ENCODE measurements at regions not wholly inside any gene's neighbourhood (a gene's known extent, or its start where the extent isn't known, plus 50 kb on each side); places are given as distances from the start of the nearest gene placed in this dataset.

- DNase-seq (ENCODE audit: low read depth in 6 of 9, low spot score in 9 of 9) = no peak
- WGBS = 73% methylated on average over 3 of the region's 3 CpGs
- H3K4me1 ChIP-seq (ENCODE audit: control insufficient read depth in 2 of 2, insufficient read depth in 2 of 2, low read length in 2 of 2) = no peaks in the 10 kb centered on the region
Measured at GRCh38 chr4:171288816-171289432, 524.3 kb upstream of the GALNTL6 start.

GRCh38 chr4:171281359-171281758 lies 531.8 kb upstream of the GALNTL6 start:
- H3K9me3 ChIP-seq (ENCODE audit: control insufficient read depth in 2 of 2, insufficient read depth in 1 of 2, low read length in 1 of 2) = no peaks in the 10 kb centered on the region
- 92% methylated on average over 4 of the region's 4 CpGs for WGBS
- no peak for DNase-seq (ENCODE audit: low read depth in 6 of 9, low spot score in 9 of 9)

More at GRCh38 chr4:171288816-171289432, 524.3 kb upstream of the GALNTL6 start:
- H3K9me3 ChIP-seq (ENCODE audit: control insufficient read depth in 2 of 2, insufficient read depth in 1 of 2, low read length in 1 of 2) = no peaks in the 10 kb centered on the region
- no peaks in the 10 kb centered on the region for H3K36me3 ChIP-seq (ENCODE audit: control insufficient read depth in 2 of 2, insufficient read depth in 2 of 2, low read length in 1 of 2)
- H3K4me3 ChIP-seq (ENCODE audit: low read length in 2 of 2) = no peak overlapping the region
- no peaks in the 10 kb centered on the region for H3K27me3 ChIP-seq (ENCODE audit: control insufficient read depth in 2 of 2, insufficient read depth in 1 of 2, low read length in 1 of 2)
- H3K27ac ChIP-seq (ENCODE audit: low read depth in 1 of 2, low read length in 1 of 2) = no peak overlapping the region

GRCh38 chr4:171279131-171279530 lies 534.1 kb upstream of the GALNTL6 start:
- DNase-seq (ENCODE audit: low read depth in 6 of 9, low spot score in 9 of 9) = no peak
- Histone ChIP-seq H3K36me3 (ENCODE audit: control insufficient read depth in 2 of 2, insufficient read depth in 2 of 2, low read length in 1 of 2) (no peaks in the 10 kb centered on the region), H3K4me1 (ENCODE audit: control insufficient read depth in 2 of 2, insufficient read depth in 2 of 2, low read length in 2 of 2) (no peaks in the 10 kb centered on the region), H3K9me3 (ENCODE audit: control insufficient read depth in 2 of 2, insufficient read depth in 1 of 2, low read length in 1 of 2) (no peaks in the 10 kb centered on the region), H3K27ac (ENCODE audit: low read depth in 1 of 2, low read length in 1 of 2) (no peak overlapping the region), H3K4me3 (ENCODE audit: low read length in 2 of 2) (no peak overlapping the region), H3K27me3 (ENCODE audit: control insufficient read depth in 2 of 2, insufficient read depth in 1 of 2, low read length in 1 of 2) (no peaks in the 10 kb centered on the region)
- WGBS = 96% methylated on average over 2 of the region's 2 CpGs

More at GRCh38 chr4:171281359-171281758, 531.8 kb upstream of the GALNTL6 start:
- Histone ChIP-seq H3K27me3 (ENCODE audit: control insufficient read depth in 2 of 2, insufficient read depth in 1 of 2, low read length in 1 of 2) (no peaks in the 10 kb centered on the region), H3K27ac (ENCODE audit: low read depth in 1 of 2, low read length in 1 of 2) (no peak overlapping the region), H3K4me3 (ENCODE audit: low read length in 2 of 2) (no peak overlapping the region), H3K36me3 (ENCODE audit: control insufficient read depth in 2 of 2, insufficient read depth in 2 of 2, low read length in 1 of 2) (no peaks in the 10 kb centered on the region), H3K4me1 (ENCODE audit: control insufficient read depth in 2 of 2, insufficient read depth in 2 of 2, low read length in 2 of 2) (no peaks in the 10 kb centered on the region)

GRCh38 chr4:171266671-171267070 lies 546.5 kb upstream of the GALNTL6 start:
- Histone ChIP-seq H3K9me3 (ENCODE audit: control insufficient read depth in 2 of 2, insufficient read depth in 1 of 2, low read length in 1 of 2) (no peaks in the 10 kb centered on the region), H3K27ac (ENCODE audit: low read depth in 1 of 2, low read length in 1 of 2) (no peak overlapping the region), H3K27me3 (ENCODE audit: control insufficient read depth in 2 of 2, insufficient read depth in 1 of 2, low read length in 1 of 2) (no peaks in the 10 kb centered on the region), H3K4me3 (ENCODE audit: low read length in 2 of 2) (no peak overlapping the region), H3K4me1 (ENCODE audit: control insufficient read depth in 2 of 2, insufficient read depth in 2 of 2, low read length in 2 of 2) (no peaks in the 10 kb centered on the region), H3K36me3 (ENCODE audit: control insufficient read depth in 2 of 2, insufficient read depth in 2 of 2, low read length in 1 of 2) (no peaks in the 10 kb centered on the region)
- no peak for DNase-seq (ENCODE audit: low read depth in 6 of 9, low spot score in 9 of 9)
- 89% methylated on average over 6 of the region's 6 CpGs for WGBS

GRCh38 chr4:171265190-171265818 lies 547.9 kb upstream of the GALNTL6 start:
- Histone ChIP-seq H3K27me3 (ENCODE audit: control insufficient read depth in 2 of 2, insufficient read depth in 1 of 2, low read length in 1 of 2) (no peaks in the 10 kb centered on the region), H3K27ac (ENCODE audit: low read depth in 1 of 2, low read length in 1 of 2) (no peak overlapping the region), H3K36me3 (ENCODE audit: control insufficient read depth in 2 of 2, insufficient read depth in 2 of 2, low read length in 1 of 2) (no peaks in the 10 kb centered on the region), H3K9me3 (ENCODE audit: control insufficient read depth in 2 of 2, insufficient read depth in 1 of 2, low read length in 1 of 2) (no peaks in the 10 kb centered on the region), H3K4me1 (ENCODE audit: control insufficient read depth in 2 of 2, insufficient read depth in 2 of 2, low read length in 2 of 2) (no peaks in the 10 kb centered on the region), H3K4me3 (ENCODE audit: low read length in 2 of 2) (no peak overlapping the region)
- WGBS = 91% methylated on average over 1 of the region's 1 CpG
- DNase-seq (ENCODE audit: low read depth in 6 of 9, low spot score in 9 of 9) = no peak

- Histone ChIP-seq H3K9me3 (ENCODE audit: control insufficient read depth in 2 of 2, insufficient read depth in 1 of 2, low read length in 1 of 2) (no peaks in the 10 kb centered on the region), H3K27me3 (ENCODE audit: control insufficient read depth in 2 of 2, insufficient read depth in 1 of 2, low read length in 1 of 2) (no peaks in the 10 kb centered on the region), H3K36me3 (ENCODE audit: control insufficient read depth in 2 of 2, insufficient read depth in 2 of 2, low read length in 1 of 2) (no peaks in the 10 kb centered on the region), H3K4me1 (ENCODE audit: control insufficient read depth in 2 of 2, insufficient read depth in 2 of 2, low read length in 2 of 2) (no peaks in the 10 kb centered on the region), H3K4me3 (ENCODE audit: low read length in 2 of 2) (no peak overlapping the region), H3K27ac (ENCODE audit: low read depth in 1 of 2, low read length in 1 of 2) (no peak overlapping the region)
- no peak for DNase-seq (ENCODE audit: low read depth in 6 of 9, low spot score in 9 of 9)
- WGBS = 98% methylated on average over 3 of the region's 3 CpGs
Measured at GRCh38 chr4:171256223-171256622, 557.0 kb upstream of the GALNTL6 start.

GRCh38 chr4:171246948-171247347 lies 566.3 kb upstream of the GALNTL6 start:
- Histone ChIP-seq H3K4me1 (ENCODE audit: control insufficient read depth in 2 of 2, insufficient read depth in 2 of 2, low read length in 2 of 2) (no peaks in the 10 kb centered on the region), H3K9me3 (ENCODE audit: control insufficient read depth in 2 of 2, insufficient read depth in 1 of 2, low read length in 1 of 2) (no peaks in the 10 kb centered on the region), H3K27me3 (ENCODE audit: control insufficient read depth in 2 of 2, insufficient read depth in 1 of 2, low read length in 1 of 2) (no peaks in the 10 kb centered on the region), H3K4me3 (ENCODE audit: low read length in 2 of 2) (no peak overlapping the region), H3K36me3 (ENCODE audit: control insufficient read depth in 2 of 2, insufficient read depth in 2 of 2, low read length in 1 of 2) (no peaks in the 10 kb centered on the region), H3K27ac (ENCODE audit: low read depth in 1 of 2, low read length in 1 of 2) (no peak overlapping the region)
- DNase-seq (ENCODE audit: low read depth in 6 of 9, low spot score in 9 of 9) = no peak

GRCh38 chr4:171242831-171243230 lies 570.4 kb upstream of the GALNTL6 start:
- Histone ChIP-seq H3K27me3 (ENCODE audit: control insufficient read depth in 2 of 2, insufficient read depth in 1 of 2, low read length in 1 of 2) (no peaks in the 10 kb centered on the region), H3K36me3 (ENCODE audit: control insufficient read depth in 2 of 2, insufficient read depth in 2 of 2, low read length in 1 of 2) (no peaks in the 10 kb centered on the region), H3K9me3 (ENCODE audit: control insufficient read depth in 2 of 2, insufficient read depth in 1 of 2, low read length in 1 of 2) (no peaks in the 10 kb centered on the region), H3K4me3 (ENCODE audit: low read length in 2 of 2) (no peak overlapping the region), H3K27ac (ENCODE audit: low read depth in 1 of 2, low read length in 1 of 2) (no peak overlapping the region), H3K4me1 (ENCODE audit: control insufficient read depth in 2 of 2, insufficient read depth in 2 of 2, low read length in 2 of 2) (no peaks in the 10 kb centered on the region)
- WGBS = 99% methylated on average over 2 of the region's 2 CpGs
- DNase-seq (ENCODE audit: low read depth in 6 of 9, low spot score in 9 of 9) = no peak

- H3K27ac ChIP-seq (ENCODE audit: low read depth in 1 of 2, low read length in 1 of 2) = no peak overlapping the region
- no peak for DNase-seq (ENCODE audit: low read depth in 6 of 9, low spot score in 9 of 9)
- no peak overlapping the region for H3K4me3 ChIP-seq (ENCODE audit: low read length in 2 of 2)
- H3K27me3 ChIP-seq (ENCODE audit: control insufficient read depth in 2 of 2, insufficient read depth in 1 of 2, low read length in 1 of 2) = no peaks in the 10 kb centered on the region
- H3K4me1 ChIP-seq (ENCODE audit: control insufficient read depth in 2 of 2, insufficient read depth in 2 of 2, low read length in 2 of 2) = no peaks in the 10 kb centered on the region
- H3K36me3 ChIP-seq (ENCODE audit: control insufficient read depth in 2 of 2, insufficient read depth in 2 of 2, low read length in 1 of 2) = no peaks in the 10 kb centered on the region
- H3K9me3 ChIP-seq (ENCODE audit: control insufficient read depth in 2 of 2, insufficient read depth in 1 of 2, low read length in 1 of 2) = no peaks in the 10 kb centered on the region
- WGBS = 59% methylated on average over 1 of the region's 1 CpG
Measured at GRCh38 chr4:171239196-171239595, 574.0 kb upstream of the GALNTL6 start.

All from thymus (tissue), 11 donors.